Keratinocyte (primary cell): ENCODE measurements at regions not wholly inside any gene's neighbourhood (a gene's known extent, or its start where the extent isn't known, plus 50 kb on each side); places are given as distances from the start of the nearest gene placed in this dataset.

ENCODE experiments used
- DNase-seq: peaks from one replicate; pipeline ENCODE4 v3.0.0-alpha.2; 2011; ENCODE audit warnings: low read depth, missing footprints, low spot score
- FAIRE-seq: peaks from 2 replicates; lab custom pipeline; 2011; peaks lifted over from hg19 to GRCh38; lab: Jason Lieb, UNC
- H2AFZ ChIP-seq: 2 replicates; pipeline ENCODE4 v1.6.0; 2012; ENCODE audit warnings: low read length, control low read depth, inconsistent platforms; ENCODE audit not compliant: control insufficient read depth
- H3K27ac ChIP-seq: 2 replicates; pipeline ENCODE4 v1.5.1; 2011; ENCODE audit warnings: low read length; ENCODE audit not compliant: control insufficient read depth, insufficient read depth
- H3K27me3 ChIP-seq: 3 replicates; pipeline ENCODE4 v1.6.0; 2011; ENCODE audit warnings: low read length; ENCODE audit not compliant: control insufficient read depth, insufficient read depth; ENCODE audit errors: extremely low read depth
- H3K36me3 ChIP-seq, 2 experiments: 2 replicates in 1 of 2; 3 replicates in 1 of 2; pipeline ENCODE4 v1.5.1; 2011; ENCODE audit warnings: low read length in 2 of 2, mild to moderate bottlenecking in 1 of 2; ENCODE audit not compliant: control insufficient read depth in 2 of 2, insufficient read depth in 2 of 2; ENCODE audit errors: extremely low read depth in 1 of 2
- H3K4me1 ChIP-seq: 3 replicates; pipeline ENCODE4 v1.5.1; 2011; ENCODE audit warnings: low read length; ENCODE audit not compliant: control insufficient read depth, insufficient read depth; ENCODE audit errors: extremely low read depth
- H3K4me2 ChIP-seq: 3 replicates; pipeline ENCODE4 v1.6.0; 2011; ENCODE audit warnings: low read depth, low read length; ENCODE audit not compliant: control insufficient read depth, insufficient read depth; ENCODE audit errors: extremely low read depth
- H3K4me3 ChIP-seq, 3 experiments: fragments of 200-600 bp in 1 of 3; sonication (generic) in 1 of 3; 2 replicates in 2 of 3; 3 replicates in 1 of 3; pipeline ENCODE4 v1.5.1; 2011 to 2016; ENCODE audit warnings: low read length in 3 of 3, mild to moderate bottlenecking in 3 of 3, control low read depth in 2 of 3, inconsistent platforms in 1 of 3, low read depth in 1 of 3, mixed read lengths in 1 of 3, mixed run types in 1 of 3, moderate library complexity in 1 of 3; ENCODE audit not compliant: control insufficient read depth in 2 of 3, insufficient read depth in 2 of 3; ENCODE audit errors: extremely low read depth in 1 of 3
- H3K79me2 ChIP-seq: 2 replicates; pipeline ENCODE4 v1.6.0; 2012; ENCODE audit warnings: low read length; ENCODE audit not compliant: control insufficient read depth, insufficient read depth
- H3K9ac ChIP-seq: 3 replicates; pipeline ENCODE4 v1.6.0; 2011; ENCODE audit warnings: low read length; ENCODE audit not compliant: control insufficient read depth, insufficient read depth; ENCODE audit errors: extremely low read depth
- H3K9me1 ChIP-seq: 3 replicates; pipeline ENCODE4 v1.6.0; 2011; ENCODE audit warnings: low read length; ENCODE audit not compliant: control insufficient read depth, insufficient read depth; ENCODE audit errors: extremely low read depth
- H3K9me3 ChIP-seq: 2 replicates; pipeline ENCODE4 v1.5.1; 2012; ENCODE audit warnings: low read depth, low read length; ENCODE audit not compliant: control insufficient read depth
- H4K20me1 ChIP-seq: 3 replicates; pipeline ENCODE4 v1.6.0; 2011; ENCODE audit warnings: low read length; ENCODE audit not compliant: control insufficient read depth, insufficient read depth; ENCODE audit errors: extremely low read depth
- CTCF ChIP-seq, 3 experiments: IDR thresholded peaks in 1 of 3; conservative IDR thresholded peaks in 1 of 3; optimal IDR thresholded peaks in 1 of 3; 2 replicates in 2 of 3; 3 replicates in 1 of 3; pipeline versions ENCODE3 to v1.5.1; 2011; ENCODE audit warnings: low read length in 3 of 3, mild to moderate bottlenecking in 3 of 3, moderate library complexity in 2 of 3, control low read depth in 1 of 3, inconsistent platforms in 1 of 3; ENCODE audit not compliant: insufficient read depth in 2 of 3; ENCODE audit errors: extremely low read depth in 1 of 3
- EZH2 ChIP-seq: IDR thresholded peaks from one replicate; pipeline ENCODE4 v1.6.1; 2012; ENCODE audit warnings: inconsistent platforms, mild to moderate bottlenecking, low read length, moderate library complexity
- dilution Hi-C: fragments of 300-500 bp; cut with MboI; formaldehyde crosslinking; loops from one replicate; pipeline ENCODE4 v1.7.0; 2020; ENCODE audit warnings: low sequenced_read_pairs; ENCODE audit not compliant: extremely low pct_ligation_motif_present

GRCh38 chr10:131759347-131759746 lies 141.5 kb upstream of the PPP2R2D start:
- no peaks in the 10 kb centered on the region for H3K4me1 ChIP-seq
- dilution Hi-C loops = no loop called here
- no peak for FAIRE-seq

GRCh38 chr10:131760416-131761166 lies 140.2 kb upstream of the PPP2R2D start:
- no peak overlapping the region for H2AFZ ChIP-seq
- no peak overlapping the region for H3K4me3 ChIP-seq
- TF ChIP-seq EZH2 = no peak
- TF ChIP-seq CTCF (optimal IDR thresholded peaks at IDR 0.05 in 1 of 3, IDR thresholded peaks at IDR 0.05 in 1 of 3, conservative IDR thresholded peaks at IDR 0.05 in 1 of 3; ENCODE audit: extremely low read depth in 1 of 3, insufficient read depth in 2 of 3, low read length in 3 of 3) = no peak
- H3K4me1 ChIP-seq = no peaks in the 10 kb centered on the region
- no peaks in the 10 kb centered on the region for H3K27me3 ChIP-seq
- H3K4me2 ChIP-seq = no peak overlapping the region
- H3K36me3 ChIP-seq = no peaks in the 10 kb centered on the region
- H3K79me2 ChIP-seq = no peaks in the 10 kb centered on the region
- no peaks in the 10 kb centered on the region for H3K9me1 ChIP-seq
- H4K20me1 ChIP-seq = no peaks in the 10 kb centered on the region
- no peak overlapping the region for H3K27ac ChIP-seq
- DNase-seq = no peak
- peaks cover 5% of the 10 kb centered on the region for H3K9me3 ChIP-seq
- no peak for FAIRE-seq
- no peak overlapping the region for H3K9ac ChIP-seq
- dilution Hi-C loops = no loop called here

More at GRCh38 chr10:131759347-131759746, 141.5 kb upstream of the PPP2R2D start:
- Histone ChIP-seq H4K20me1 (no peaks in the 10 kb centered on the region), H3K9me3 (peaks cover 5% of the 10 kb centered on the region), H3K27ac (no peak overlapping the region), H3K4me2 (no peak overlapping the region), H3K9ac (no peak overlapping the region), H2AFZ (no peak overlapping the region), H3K9me1 (no peaks in the 10 kb centered on the region), H3K4me3 (no peak overlapping the region), H3K27me3 (no peaks in the 10 kb centered on the region), H3K36me3 (no peaks in the 10 kb centered on the region), H3K79me2 (no peaks in the 10 kb centered on the region)
- no peak for DNase-seq
- TF ChIP-seq EZH2 (no peak), CTCF (optimal IDR thresholded peaks at IDR 0.05 in 1 of 3, IDR thresholded peaks at IDR 0.05 in 1 of 3, conservative IDR thresholded peaks at IDR 0.05 in 1 of 3; ENCODE audit: extremely low read depth in 1 of 3, insufficient read depth in 2 of 3, low read length in 3 of 3) (no peak)
